Esophagus muscularis mucosa (tissue), 4 donors: ENCODE measurements at regions not wholly inside any gene's neighbourhood (a gene's known extent, or its start where the extent isn't known, plus 50 kb on each side); places are given as distances from the start of the nearest gene placed in this dataset.

Experiments used
- CTCF ChIP-seq, 3 experiments: fragments of 200-600 bp in 2 of 3; fragments of 450-650 bp in 1 of 3; sonication (generic) in 2 of 3; IDR thresholded peaks; one replicate each; pipeline ENCODE4 v1.5.1; 2017 to 2019; ENCODE audit warnings: antibody characterized with exemption in 3 of 3, mild to moderate bottlenecking in 2 of 3, moderate library complexity in 1 of 3
- EP300 ChIP-seq: sonication (generic); formaldehyde crosslinking; IDR thresholded peaks from one replicate; pipeline ENCODE4 v1.6.1; 2017; ENCODE audit warnings: antibody characterized with exemption
- POLR2A ChIP-seq: fragments of 450-650 bp; IDR thresholded peaks from one replicate; pipeline ENCODE4 v1.6.1; 2017; ENCODE audit warnings: antibody characterized with exemption, moderate library complexity, mild to moderate bottlenecking, low read depth
- POLR2AphosphoS5 ChIP-seq, 2 donors: sonication (generic); formaldehyde crosslinking; IDR thresholded peaks; one replicate each; pipeline ENCODE4 v1.6.1; 2017; ENCODE audit warnings: antibody characterized with exemption in 2 of 2

- TF ChIP-seq CTCF (IDR thresholded peaks at IDR 0.05), result no peak
- no peak for TF ChIP-seq POLR2A
- TF ChIP-seq POLR2AphosphoS5 (IDR thresholded peaks at IDR 0.05), result no peak
- TF ChIP-seq EP300, result no peak
These were observed 760.2 kb downstream of the RAB28 start for GRCh38 chr4:12723849-12724447.
